Stimulated activated CD4-positive, alpha-beta T cell treated with anti-CD3 and anti-CD28 coated beads, TNF-alpha, amount 100 ng/mL, for 24 hours (primary cell): ENCODE measurements at regions not wholly inside any gene's neighbourhood (a gene's known extent, or its start where the extent isn't known, plus 50 kb on each side); places are given as distances from the start of the nearest gene placed in this dataset.
A peak's percentile ranks its signal among the peaks of the same experiment; 100 is the strongest.

ENCODE experiments used
- DNase-seq, 3 experiments: peaks; one replicate each; pipeline ENCODE4 v3.0.0-alpha.2; 2020; ENCODE audit warnings: low read depth in 3 of 3

DNA sequence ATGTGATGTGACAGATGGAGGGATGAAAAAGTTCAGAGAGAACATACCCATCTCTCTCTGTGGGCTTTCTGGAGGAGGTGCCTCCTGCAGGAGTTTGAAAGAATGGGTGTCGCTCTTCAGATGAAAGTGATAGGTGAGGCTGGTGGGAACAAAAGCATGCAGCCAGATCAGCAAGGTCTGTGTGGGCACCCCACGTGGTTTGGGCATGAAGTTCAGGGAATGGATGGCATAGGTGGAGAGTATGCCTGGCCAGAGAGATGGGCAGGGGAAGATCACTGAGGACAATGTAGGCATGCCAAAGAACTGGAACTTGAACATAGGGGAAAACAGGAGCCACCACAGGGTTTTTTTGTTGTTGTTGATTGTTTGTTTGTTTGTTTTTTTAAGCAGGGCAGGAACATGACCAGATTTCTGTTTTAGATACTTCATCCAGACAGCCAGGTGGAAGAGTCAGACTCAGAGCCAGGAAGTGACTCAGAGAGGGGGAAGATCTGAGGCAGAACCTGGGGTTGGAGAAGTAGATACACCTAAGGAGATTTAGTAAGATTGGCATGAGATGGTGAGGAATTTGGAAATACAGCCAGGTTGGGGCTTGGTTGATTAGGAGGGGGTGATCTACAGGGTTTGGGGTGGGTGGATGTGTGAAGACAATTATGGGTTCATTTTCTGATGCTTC is 64.8 kb upstream of the CLSTN2 start:
- no peak for DNase-seq

DNA sequence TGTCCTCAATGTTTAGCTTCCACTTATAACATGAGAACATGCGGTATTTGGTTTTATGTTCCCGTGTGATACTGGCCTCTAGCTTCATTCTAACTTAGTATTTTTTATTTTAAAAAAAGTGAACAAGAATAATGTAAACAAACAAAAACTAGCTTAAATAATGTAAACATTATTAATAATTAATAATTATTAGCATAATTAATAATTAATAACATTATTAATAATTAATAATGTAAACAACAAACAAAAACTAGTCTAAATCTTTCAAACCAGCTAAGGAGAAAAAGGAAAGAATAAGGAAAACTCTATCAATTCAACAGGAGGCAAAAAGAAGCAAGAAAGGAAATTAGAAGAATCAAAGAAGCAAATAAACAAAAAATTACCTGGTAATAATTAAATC is 66.2 kb upstream of the CLSTN2 start:
- no peak for DNase-seq

DNA sequence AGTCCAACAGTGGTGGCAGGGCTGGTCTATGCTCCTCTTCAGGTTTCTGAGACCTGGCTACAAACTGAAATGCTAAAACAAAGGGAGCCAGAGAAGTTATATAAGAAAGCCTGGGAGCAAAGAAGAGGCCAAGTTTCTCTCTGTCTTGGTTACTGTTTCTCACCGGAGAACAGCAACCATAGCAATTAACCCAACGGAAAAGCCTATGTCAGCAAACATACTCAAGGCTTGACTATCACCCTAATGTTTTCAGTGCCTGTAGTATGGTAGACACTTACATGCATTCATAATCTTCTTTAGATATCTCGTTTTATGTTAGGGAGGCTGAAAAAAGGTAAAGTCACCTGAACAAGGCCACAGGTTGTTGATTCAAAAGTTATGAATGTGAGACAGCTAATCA is 86.3 kb upstream of the CLSTN2 start:
- DNase-seq = no peak

DNA sequence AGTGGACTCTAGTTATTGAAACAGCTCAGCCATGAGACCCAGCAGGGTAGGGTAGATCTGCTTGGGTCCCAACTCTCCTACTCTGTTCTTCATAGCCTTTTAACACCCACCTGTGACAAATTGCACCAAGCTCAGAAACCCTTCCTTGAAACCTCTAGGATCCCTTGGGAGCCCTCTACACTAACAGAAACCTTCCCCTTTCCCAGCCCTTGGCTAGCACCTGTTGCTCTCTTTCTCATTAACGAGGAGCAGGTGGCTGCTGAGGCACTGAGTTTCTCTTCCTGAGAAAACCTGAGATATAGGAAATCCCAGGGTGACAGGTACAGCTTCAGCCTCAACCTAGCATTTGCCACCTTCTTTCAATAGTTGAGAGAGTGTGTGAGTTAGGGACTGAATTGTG is 88.3 kb upstream of the CLSTN2 start:
- DNase-seq = no peak

DNA sequence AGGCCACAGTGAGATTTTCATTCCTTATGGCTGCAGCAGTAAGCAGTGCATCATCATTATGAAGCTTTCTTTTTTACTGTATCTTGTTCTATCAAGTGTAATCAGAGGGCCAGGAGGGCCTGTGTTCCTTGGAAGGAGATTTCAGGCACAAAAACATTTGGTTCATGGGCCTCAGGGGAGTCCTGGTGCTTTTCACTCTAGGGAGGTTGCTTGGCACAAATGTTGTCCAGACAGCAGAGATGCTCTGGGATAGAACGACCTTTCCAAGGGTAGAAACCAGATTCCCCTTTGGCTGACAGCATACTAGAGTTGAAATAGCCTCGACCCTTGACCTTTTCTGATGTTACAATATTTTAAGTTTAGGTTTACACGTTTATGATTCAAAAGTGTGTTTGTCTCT is 95.3 kb upstream of the CLSTN2 start:
- DNase-seq = no peak

DNA sequence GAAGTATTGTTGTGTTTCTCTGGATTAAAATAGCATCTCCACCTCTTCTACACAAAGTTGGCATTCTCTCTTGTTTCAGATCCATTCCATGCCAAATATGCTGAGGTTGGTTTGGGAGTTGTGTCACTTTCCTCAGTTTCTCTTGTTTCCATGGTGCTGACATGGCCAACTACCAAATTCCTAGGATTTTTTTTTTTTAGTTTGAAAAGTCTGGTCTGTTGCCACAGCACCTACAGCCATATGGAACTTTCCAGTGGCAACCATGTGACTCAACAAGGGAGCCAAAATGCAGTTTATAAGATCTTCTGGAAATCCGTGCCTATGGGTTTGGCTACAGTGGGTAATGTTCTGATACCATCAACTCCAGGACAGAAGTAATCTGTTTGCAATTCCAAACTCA is 96.0 kb upstream of the CLSTN2 start:
- DNase-seq = no peak

DNA sequence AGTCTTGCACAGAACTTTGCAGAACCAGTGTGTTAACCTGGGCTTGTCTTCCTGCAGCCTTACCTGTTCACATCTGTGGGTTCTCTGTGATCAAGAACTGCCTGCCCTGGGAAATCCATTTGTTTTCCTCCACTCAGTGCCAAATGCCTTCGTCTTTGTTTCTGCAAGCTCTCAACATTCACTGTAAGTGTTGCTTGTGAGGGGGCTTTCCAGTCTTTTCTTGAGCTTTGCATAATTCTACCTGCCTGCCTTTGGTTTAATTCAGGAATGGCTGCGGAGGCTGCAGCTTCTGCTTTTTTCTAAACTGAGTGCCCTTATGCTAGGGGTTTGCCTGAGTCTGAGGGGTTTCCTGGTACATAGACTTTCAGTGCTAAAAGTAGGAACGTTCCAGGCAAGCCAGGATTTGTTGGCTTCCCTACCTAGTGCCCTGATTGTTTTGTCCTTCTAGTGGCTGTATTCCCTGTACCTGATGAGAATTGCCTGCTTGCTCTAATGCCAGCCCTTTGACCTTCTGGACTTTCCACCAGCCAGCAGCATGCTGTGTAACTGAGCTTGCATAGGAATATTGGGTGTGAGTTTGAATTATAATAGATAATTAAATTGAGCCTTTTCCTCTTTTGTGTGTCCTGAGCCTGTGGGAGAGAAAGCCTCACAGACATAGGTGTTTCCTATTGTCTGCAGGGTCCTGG is 96.6 kb upstream of the CLSTN2 start:
- no peak for DNase-seq

DNA sequence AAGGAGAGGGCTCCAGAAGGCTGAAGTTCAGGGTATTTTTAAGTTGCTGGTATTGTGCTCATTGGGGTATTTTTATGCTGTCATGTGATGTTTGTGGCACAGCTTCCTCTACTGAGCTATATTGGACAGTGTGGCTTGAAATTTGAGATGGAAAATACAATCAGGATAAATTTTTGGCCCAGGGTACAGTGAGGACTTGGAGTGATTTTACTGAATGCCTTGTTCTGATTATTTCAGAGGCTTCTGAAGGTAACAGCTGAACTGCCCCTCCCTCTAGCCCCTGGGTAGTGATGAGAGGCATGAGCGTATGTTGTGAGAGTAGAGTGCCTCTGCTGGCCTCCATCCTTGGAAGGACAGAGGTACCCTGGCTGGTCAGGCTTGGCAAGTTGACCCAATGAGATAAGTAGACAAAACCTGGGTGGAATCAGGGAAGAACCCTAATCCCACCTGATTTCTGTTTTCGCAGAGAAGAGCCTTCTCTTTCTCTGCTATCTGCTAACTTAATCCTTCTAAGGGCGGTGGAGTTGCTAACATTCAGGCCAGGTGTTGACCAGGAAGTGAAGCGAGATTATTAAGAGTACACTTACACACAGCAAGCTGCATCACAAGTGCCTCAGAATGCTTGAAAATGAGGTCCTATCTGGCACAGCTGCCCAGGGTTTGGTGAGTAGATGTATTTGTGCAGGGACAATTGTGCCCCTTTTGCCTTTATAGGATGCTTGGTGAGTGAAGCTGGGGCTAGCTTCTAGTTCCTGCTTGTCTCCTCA is 98.1 kb upstream of the CLSTN2 start:
- DNase-seq = no peak

DNA sequence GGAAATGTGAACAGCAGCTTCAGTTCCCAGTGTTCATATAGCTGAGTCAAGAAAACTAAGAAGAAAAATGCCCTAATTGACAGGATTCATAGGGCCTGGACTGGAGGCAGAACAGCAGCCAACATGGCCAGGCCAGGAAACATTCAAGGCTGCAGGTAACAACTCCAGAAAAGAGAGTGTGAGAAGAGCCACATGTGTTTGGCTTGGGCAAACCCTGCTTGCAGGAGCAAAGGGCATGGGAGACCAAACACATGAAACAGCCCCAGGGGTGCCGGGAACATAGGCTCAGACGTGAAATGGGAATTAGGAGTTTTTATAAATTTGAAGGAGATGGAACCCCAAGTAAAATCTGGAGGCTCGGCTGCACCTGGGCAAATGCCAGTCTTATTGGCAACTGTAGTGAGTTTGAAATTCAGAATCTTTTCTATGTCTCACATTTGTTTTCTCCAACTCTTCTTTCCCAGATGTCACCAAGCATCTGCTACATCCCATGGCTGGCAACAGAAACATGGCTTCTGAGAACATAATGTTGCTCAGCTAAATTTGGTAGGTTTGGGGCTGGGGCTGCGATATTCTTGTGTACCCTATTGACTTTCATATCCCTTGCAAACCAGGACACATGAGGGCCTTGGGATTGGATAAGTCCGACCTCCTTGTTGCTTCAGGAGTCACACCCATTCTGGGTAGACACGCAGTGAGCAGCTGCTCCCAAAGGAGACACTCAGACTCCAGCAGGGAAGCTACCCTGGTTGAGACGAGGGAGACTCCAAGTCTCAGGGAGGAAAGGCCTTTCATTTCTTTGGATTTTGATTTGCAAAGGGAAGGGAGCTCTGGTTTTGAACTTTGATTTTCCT is 98.9 kb upstream of the CLSTN2 start:
- DNase-seq = no peak

DNA sequence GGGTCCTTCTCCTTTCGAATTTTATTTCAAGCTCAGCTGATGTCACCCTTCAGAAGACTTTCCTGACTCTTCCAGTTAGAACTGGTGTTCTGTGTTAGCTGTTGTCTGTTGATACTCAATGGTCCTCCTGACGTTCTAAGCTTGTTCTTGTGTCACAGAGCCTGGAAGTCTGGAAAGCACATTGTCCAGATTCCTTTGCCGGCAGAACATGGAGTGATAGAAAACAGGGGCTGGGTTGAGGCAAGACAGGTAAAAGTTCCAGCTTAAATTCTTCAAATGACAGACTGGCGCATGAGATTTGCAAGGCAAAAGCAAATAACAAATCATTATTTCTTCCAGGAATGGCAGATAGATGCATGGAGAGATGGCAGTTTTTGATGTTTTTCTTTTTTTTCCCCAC is 102.0 kb upstream of the CLSTN2 start:
- no peak for DNase-seq

DNA sequence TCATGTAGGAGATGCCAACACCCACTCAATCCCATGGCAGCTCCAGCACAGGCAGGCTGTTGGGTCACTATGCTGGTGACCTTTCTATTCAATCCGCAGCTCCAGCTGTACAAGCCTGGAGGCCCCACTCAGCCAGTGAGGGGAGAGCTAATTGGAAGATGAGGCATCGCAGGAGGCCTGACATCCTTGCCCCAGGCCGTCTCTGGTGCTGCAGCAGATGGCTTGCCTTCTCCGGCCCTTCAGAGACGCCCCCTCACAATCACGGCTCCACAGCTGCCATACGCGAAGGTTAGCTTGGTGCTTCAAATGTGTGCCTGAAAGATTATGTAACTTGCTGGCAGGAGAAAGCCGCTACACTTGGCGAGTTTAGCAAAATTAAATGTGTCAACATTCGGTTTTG is 104.2 kb upstream of the CLSTN2 start:
- no peak for DNase-seq

DNA sequence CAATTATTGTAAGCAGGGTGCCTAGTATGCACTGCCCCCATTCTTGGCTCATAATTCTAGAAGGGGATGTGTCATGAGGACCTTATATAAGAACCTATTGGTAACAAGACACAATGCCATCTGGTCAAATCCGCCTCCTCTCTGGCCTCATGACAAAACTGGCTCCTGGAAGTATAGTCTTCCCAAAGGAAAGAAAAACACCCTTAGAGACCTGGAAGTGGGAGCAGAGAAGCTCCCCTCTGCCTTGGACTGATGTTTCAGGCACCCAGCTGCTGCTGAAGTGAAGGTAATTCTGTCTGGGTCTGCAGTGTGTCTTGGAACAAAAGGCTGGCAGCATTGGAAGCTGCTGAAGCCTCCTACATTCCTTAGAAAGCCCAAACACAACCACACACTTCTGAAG is 107.2 kb upstream of the CLSTN2 start:
- DNase-seq = no peak

DNA sequence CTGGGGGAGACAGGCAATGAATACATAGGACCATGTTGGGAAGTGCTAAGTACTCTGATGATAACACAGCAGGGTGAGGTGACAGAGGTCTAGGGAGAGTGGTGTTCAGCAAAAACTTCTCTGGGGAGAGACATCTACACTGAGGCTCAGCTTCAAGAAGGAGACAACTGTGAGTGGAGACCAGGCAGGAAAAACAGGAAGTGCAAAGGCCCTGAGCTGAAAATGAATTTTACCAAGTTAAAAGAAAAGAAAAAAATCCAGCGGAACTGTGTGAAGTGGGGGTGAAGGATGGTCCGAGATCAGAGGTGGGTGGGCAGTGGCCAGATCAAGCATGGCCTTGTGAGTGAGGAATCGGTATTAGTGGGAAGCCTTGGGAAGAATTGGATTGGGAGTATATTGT is 110.1 kb upstream of the CLSTN2 start:
- no peak for DNase-seq

DNA sequence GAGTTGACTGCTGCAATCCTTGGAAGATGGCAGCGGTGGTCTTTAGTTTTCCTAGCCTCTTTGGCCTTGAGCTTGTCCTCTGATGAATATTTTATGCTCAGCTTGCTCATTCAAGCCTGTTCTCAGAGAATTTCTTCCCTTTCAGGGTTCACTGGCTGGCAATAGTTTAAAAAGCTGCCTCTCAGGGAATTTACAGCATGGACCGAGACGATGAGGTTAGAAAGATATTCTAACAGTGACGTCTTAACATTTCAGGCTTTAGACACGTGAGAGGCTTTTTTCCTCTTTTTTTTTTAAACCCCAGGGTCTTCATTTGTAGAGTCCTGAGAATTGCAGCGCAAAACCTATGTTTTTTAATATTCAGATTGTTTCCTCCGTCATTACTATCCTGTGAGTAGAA is 120.3 kb upstream of the CLSTN2 start:
- no peak for DNase-seq

DNA sequence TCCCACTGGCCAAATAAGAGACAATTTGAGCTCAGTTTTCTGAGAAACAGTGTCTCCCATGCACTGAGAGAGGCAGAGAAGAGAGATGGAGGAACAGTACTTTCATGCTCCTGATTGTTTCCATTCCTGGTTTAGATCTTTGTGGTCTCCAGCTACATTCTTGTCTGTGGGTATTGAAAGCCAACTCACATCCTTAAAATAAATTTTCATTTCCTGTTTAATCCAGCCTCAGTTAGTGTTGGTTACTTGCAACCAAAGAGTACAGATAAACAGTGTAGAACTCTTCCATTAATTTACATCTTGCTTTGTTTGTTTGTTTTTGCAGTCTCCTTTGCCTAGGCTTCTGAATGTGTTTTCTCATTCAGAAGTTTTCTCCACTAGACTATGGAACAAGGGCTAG is 123.7 kb upstream of the CLSTN2 start:
- no peak for DNase-seq

DNA sequence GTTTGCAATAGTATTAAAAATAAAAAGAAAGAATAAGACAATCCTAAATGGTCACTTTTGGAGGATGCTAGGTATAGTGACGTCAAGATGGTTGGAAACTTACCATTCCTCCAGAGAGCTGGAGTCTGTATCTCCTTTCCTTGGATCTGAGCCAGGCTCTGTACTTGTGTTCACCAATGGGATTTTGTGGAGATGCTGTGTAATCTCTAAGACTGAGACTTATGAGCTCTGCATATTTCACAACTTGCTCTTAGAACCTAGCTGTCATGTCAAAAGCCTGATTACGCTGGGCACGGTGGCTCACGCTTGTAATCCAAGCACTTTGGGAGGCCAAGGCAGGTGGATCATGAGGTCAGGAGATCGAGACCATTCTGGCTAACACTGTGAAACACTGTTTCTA is 126.8 kb upstream of the CLSTN2 start:
- DNase-seq = no peak

DNA sequence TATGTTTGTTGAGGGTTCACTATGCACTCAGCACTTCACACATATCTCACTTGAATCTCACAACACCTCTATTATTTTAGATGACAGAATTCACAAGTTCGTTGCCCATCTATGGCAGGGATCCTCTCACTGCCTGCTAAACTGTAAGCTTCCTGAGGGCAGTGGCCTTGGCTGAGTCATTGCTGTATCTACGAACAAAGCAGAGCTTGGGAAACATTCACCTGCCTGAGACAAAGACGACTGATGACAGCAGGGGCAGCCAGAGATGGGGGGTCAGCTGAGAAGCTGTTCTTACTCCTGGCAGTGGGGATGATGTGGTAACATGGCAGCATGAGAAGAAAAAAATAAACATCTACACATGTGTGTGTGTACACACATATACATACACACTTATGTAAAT is 125.5 kb upstream of the NMNAT3 start:
- no peak for DNase-seq

DNA sequence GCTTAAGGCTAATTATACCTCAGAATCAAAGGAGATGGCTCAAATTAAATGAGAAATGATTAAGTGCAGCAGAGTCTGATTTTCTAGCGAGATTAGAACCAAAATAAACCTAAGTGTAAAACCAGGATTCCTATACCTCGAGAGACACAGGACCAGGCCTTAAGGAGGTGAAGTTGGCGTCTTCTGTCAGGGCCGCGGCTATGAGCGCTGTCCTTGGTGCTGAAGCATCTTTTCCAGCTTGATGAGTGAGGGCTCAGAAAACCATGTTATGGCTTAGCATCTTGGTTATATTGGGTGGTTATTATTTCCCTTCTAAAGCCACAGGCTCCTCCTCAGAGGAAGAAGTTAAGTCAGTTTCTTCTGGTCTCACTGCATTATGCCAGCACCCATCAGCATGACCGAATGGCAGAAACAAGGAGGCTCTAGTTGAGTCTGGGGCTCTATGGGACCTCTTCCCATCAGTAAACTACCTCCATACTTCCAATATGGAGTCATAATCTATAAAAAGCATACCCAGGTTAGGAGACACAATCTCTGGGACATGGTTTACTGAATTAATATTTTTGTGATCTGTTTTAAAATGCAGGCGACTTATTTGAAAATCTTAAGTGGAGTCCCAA is 120.1 kb upstream of the NMNAT3 start:
- peak in 1 of 3 experiments; percentile 1 for DNase-seq

DNA sequence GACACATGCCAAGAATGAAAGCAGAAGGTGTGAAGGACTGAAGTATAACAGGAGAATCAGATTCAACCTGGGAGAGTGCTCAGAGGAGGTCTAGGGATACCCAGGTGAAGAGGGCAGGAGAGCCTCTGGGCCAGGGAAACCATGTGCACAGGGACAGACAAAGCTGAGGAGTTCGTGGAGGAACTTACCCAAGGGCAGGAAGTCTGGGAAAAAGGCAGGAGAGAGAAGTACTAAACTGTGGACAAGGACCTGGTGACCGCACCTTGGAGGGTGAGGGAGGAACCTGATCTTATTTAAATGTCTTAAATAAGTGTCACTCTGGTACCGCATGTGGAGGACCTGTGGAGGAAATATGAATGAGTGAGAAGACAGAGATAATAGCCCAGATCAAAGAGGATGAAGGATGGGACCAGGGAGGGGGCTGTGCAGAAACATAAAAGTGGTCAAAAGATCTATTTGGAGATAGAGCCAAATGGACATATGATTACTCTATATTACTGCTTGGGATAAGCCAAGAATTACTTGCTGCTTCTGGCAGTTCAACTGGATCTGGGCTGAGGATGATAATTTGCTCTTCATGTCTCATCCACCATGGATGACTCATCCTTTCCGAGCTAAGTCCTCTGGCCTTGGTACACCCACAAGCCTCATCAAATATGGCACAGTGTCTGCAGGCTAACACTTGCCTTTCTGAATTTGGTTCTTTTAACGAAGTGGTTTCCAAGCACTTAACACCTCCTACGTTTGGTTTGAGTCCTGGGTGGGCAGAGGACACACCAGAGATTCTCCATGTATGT is 116.9 kb upstream of the NMNAT3 start:
- DNase-seq = no peak

DNA sequence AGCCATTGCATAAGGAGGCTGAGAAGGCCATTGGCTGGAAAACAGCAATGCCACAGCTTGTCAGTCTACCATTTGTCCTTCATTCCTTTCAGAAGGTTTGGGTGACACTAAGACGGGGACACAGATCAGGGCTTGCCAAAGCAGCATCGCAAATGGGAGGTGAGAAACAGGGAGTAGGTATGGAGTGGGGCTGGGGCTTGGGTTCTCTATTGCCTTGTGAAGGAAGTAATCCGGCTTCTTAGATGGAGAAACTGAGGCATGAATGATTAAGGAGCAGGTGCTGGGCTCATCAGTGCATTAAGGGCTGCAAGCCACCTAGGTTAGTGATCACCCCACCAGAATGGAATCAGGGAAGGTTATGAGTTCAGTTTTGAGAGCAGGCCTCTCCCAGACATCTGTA is 115.6 kb upstream of the NMNAT3 start:
- no peak for DNase-seq

DNA sequence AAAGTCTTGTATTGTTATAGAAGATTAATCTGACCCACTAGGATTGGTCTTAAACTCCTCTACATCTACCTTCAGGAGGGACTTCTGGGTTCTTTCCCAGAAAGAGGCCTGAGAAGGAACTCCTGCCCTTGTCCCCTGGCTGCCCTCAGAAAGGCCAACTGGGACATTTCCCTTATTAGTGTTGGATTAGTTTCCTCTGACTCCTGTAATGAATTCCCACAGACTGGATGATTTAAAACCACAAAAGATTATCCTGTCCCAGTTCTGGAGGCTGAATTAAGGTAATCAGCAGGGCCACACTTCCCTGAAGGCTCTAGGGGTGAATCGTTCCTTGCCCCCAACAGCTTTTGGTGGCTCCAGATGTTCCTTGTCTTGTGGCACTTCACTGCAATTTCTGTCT is 102.8 kb upstream of the NMNAT3 start:
- DNase-seq = no peak
